ENCODE measurements at regions not wholly inside any gene's neighbourhood (a gene's known extent, or its start where the extent isn't known, plus 50 kb on each side); places are given as distances from the start of the nearest gene placed in this dataset.
"Not testable (repeated sequence)": the region's sequence is repeated elsewhere in the genome, so short reads cannot be mapped to it uniquely, and the experiment has no call there.

DNA sequence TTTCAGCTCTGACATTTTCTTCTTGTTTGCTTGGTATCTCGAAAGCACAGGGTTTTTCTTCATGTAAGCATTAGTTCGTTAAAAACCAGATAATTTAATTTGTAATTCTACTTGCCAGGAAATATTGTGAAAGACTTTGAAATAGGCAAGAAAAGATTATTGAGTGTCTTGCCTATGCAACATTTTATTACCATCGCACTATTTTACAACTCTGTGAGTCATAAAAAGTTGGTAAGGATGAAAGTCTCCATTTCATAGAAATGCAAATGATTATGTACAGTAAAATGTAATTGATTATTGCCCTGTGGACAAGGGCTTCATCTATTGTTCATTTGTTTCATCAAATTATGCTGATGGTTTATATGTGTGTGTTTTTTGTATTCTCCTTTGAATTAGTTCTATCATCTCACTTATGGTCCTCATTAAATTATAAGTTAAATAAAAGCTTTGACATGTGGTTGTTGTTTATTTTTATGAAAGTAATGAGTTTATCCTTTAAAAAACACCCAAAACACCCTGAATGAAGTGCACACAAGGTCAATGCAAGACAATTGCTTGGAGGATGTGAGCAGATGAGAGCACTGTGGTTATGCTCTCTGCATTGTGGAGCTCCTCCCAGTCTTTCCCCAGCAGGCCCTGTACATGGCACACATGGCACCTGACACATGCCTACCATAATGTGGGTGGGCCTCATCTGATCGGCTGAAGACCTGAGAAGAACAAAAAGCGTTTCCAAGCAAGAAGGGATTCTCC, 230.8 kb downstream of the CXCL12 start:
- ATAC-seq (replicated peaks) = no peak
- H3K4me3 Mint-ChIP-seq = no peak overlapping the region
- H3K27ac Mint-ChIP-seq = no peak overlapping the region
- no peaks in the 10 kb centered on the region for H3K4me1 Mint-ChIP-seq
- H3K27me3 Mint-ChIP-seq = peaks cover 13% of the 10 kb centered on the region
- no peaks in the 10 kb centered on the region for H3K36me3 Mint-ChIP-seq (ENCODE audit: low read depth)
- H3K9me3 Mint-ChIP-seq = peaks cover 8% of the 10 kb centered on the region

DNA sequence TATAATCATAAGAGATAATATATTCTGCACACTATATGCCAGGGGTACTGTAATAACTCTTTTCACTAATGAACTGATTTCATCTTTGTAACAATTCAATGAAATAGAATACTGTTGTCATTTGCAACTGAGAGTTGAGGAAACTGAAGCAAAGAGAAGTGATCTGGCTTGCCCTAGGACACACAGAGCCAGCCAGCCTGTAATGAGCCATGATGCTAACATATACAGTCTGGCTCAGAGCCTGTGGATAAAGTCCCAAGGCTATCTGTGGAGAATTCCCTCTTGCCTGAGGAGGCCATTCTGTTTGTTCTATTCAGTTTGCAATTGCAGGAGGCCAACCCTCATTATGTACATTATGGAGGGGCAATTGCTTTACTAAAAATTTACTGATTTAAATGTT, 241.3 kb downstream of the CXCL12 start:
- no peak for ATAC-seq (replicated peaks)
- Mint-ChIP-seq H3K27ac (no peak overlapping the region), H3K4me1 (no peaks in the 10 kb centered on the region), H3K9me3 (no peaks in the 10 kb centered on the region), H3K4me3 (no peak overlapping the region), H3K27me3 (peaks cover 6% of the 10 kb centered on the region), H3K36me3 (ENCODE audit: low read depth) (no peaks in the 10 kb centered on the region)

DNA sequence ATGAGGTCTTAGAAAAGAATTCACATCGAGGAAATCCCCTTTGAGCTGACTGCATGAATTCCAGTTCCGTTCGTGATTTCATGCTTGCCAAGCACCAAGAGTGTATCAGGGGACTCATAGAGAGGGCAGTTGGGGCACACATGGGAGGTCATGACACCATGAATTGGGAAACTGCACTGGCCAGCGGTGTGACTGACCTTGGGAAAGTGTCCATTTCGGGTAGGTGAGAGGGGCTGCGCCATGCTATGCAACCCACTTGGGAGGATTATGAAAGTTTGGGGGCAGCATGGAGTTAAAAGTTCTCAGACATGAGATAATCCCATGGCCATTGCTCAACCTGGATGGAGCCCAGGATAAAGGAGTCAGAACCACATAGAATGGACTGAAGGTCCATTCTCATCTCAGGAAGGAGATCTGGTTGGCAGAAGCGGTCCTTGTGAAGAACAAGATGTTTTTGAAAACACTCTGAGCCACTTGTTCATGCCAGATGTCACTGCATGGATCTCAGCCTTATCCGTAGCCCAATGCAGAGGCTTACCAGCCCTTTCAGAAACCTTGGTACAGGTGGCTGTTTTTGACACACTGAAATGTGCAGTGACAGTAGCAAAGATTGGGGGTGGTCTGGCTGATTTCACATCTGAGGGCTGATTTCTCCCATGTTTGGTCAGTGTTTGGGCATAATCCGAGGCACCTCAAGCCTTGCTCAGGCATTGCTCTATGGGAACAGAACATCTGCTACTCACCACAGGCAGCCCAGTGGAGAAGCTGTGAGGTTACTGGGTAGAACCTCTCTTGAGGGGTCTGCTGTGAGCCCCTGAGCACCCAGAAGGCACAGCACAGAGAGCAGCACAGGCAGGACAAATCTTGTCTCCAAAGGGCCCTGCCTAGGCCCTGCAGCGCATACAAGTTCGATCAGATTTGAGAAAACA, 252.3 kb downstream of the CXCL12 start:
- ATAC-seq (replicated peaks) = no peak
- Mint-ChIP-seq H3K4me1 (no peaks in the 10 kb centered on the region), H3K27ac (no peak overlapping the region), H3K4me3 (no peak overlapping the region), H3K9me3 (no peaks in the 10 kb centered on the region), H3K36me3 (ENCODE audit: low read depth) (no peaks in the 10 kb centered on the region), H3K27me3 (peaks cover 10% of the 10 kb centered on the region)

DNA sequence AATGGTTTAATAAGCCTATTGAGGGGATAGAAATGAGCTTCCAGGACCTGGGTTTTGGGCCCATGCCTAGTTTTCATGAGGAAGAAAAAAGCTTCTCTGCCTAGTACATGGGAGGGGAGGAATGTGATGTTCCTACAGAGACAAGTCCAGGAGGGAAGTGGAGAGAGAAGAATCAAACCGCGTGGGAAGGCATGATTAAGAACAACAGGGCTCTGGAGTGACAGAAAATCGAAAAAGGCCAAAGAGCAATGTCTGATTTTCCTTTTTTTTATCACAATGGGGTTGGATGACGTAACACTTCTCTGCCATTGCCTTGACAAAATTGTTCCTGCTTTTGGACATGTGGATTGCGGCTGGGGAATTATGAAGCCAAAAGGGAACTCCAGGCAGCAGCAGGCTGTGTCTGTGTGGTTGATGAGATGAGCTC, 258.6 kb downstream of the CXCL12 start:
- no peaks in the 10 kb centered on the region for H3K9me3 Mint-ChIP-seq
- H3K4me1 Mint-ChIP-seq = no peaks in the 10 kb centered on the region
- H3K27ac Mint-ChIP-seq = no peak overlapping the region
- no peak for ATAC-seq (replicated peaks)
- H3K4me3 Mint-ChIP-seq = no peak overlapping the region
- H3K27me3 Mint-ChIP-seq = peaks cover 21% of the 10 kb centered on the region
- H3K36me3 Mint-ChIP-seq (ENCODE audit: low read depth) = no peaks in the 10 kb centered on the region

DNA sequence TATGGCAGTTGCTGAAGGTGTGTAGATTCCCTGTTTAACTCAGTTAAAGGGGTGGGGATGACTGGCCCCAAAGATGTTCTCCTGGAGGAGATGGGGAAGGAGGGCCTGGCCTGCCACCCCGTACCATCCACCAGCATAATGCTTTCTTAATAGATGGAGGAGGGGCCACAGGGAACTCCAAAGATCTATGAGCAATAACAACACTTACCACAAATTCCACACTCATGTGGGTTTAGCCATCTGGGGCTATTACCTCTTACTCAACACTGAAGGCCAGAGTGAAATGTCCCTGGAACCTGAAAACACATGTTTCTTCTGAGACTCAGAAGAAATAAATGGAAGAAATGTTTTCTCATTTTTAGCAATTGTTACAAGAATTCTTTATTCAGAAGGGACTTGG, 259.0 kb downstream of the CXCL12 start:
- H3K4me3 Mint-ChIP-seq = no peak overlapping the region
- no peak overlapping the region for H3K27ac Mint-ChIP-seq
- no peaks in the 10 kb centered on the region for H3K4me1 Mint-ChIP-seq
- no peak for ATAC-seq (replicated peaks)
- H3K36me3 Mint-ChIP-seq (ENCODE audit: low read depth) = no peaks in the 10 kb centered on the region
- H3K27me3 Mint-ChIP-seq = peaks cover 21% of the 10 kb centered on the region
- H3K9me3 Mint-ChIP-seq = no peaks in the 10 kb centered on the region

DNA sequence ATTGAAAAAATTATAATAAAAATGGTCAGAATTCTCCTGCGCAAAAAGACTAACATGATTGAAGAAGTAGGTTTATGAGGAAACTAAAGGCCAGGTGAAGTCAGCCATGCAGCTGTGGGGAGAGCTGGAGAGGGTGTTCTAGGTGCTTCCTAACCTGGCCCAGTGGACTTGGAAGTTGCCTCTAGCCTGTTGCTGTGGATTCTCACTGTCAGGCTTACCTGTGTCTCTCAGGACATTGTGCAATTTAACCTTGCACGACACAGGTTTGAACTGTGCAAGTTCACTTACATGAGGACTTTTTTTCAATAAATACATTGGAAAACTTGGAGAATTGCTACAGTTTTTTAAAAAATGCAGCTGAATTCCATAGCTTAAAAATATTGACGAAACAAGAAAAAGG, 266.4 kb downstream of the CXCL12 start:
- no peaks in the 10 kb centered on the region for H3K9me3 Mint-ChIP-seq
- no peaks in the 10 kb centered on the region for H3K4me1 Mint-ChIP-seq
- peaks cover 37% of the 10 kb centered on the region for H3K27me3 Mint-ChIP-seq
- no peak overlapping the region for H3K27ac Mint-ChIP-seq
- no peak overlapping the region for H3K4me3 Mint-ChIP-seq
- ATAC-seq (replicated peaks) = no peak
- H3K36me3 Mint-ChIP-seq (ENCODE audit: low read depth) = no peaks in the 10 kb centered on the region

DNA sequence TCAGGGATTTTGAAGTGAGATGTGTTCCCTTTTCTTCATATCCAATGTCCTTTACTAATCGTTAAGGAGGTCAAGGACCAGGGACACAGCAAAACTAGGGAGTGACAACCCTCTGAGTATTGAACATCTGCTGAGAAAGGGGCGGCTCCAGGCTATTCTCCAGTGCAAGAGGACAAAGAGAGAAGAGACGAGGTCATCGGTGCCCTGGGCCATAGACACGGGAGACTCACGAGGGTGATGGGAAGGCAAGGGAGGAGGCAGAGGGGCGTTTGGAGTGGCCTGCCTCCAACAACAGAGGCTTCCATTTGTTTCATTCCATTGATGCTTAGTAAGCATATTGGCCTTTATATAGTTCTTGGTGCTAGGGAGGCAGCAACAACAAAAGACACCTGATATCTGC, 268.4 kb downstream of the CXCL12 start:
- no peaks in the 10 kb centered on the region for H3K9me3 Mint-ChIP-seq
- H3K4me3 Mint-ChIP-seq = no peak overlapping the region
- H3K4me1 Mint-ChIP-seq = no peaks in the 10 kb centered on the region
- no peak for ATAC-seq (replicated peaks)
- no peaks in the 10 kb centered on the region for H3K36me3 Mint-ChIP-seq (ENCODE audit: low read depth)
- H3K27ac Mint-ChIP-seq = no peak overlapping the region
- H3K27me3 Mint-ChIP-seq = peaks cover 40% of the 10 kb centered on the region

DNA sequence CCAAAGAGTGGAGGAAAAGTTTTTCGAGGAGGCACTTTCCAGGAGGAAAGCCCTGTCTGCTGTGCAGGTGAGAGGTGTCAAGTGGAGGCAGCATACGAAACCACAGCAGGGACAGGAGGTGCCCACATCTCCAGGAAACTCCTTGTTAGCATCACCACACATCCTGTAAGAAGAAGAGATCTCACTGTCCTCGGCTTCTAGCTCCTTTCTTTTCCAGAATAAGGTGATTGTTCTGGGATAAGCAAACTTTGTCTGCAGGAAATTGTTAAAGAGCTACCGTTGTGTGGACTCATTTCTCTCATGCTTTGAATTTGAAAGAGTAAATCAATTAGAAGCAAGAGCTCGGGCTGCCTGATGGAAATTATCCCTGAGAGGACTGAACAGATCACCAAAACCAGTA, 269.4 kb downstream of the CXCL12 start:
- ATAC-seq (replicated peaks) = no peak
- no peaks in the 10 kb centered on the region for H3K36me3 Mint-ChIP-seq (ENCODE audit: low read depth)
- no peaks in the 10 kb centered on the region for H3K9me3 Mint-ChIP-seq
- H3K4me3 Mint-ChIP-seq = no peak overlapping the region
- peaks cover 43% of the 10 kb centered on the region for H3K27me3 Mint-ChIP-seq
- H3K4me1 Mint-ChIP-seq = no peaks in the 10 kb centered on the region
- H3K27ac Mint-ChIP-seq = no peak overlapping the region

DNA sequence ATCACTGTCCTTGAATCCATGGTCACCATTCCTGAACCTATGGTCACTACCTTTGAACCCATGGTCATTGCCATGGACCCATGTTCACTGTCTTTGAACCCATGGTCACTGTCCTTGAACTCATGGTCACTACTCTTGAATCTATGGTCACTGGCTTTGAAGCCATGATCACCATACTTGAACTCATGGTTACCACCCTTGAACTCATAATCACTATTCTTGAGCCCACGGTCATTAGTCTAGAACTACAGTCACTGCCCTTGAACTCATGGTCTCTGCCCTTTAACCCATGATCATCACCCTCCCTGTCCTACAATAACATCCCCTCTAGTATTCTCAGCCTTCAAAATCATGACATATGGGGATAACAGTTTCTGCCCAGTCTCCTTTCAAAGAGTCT, 270.5 kb downstream of the CXCL12 start:
- no peak for ATAC-seq (replicated peaks)
- Mint-ChIP-seq H3K27me3 (peaks cover 43% of the 10 kb centered on the region), H3K27ac (no peak overlapping the region), H3K4me3 (no peak overlapping the region), H3K36me3 (ENCODE audit: low read depth) (no peaks in the 10 kb centered on the region), H3K9me3 (no peaks in the 10 kb centered on the region), H3K4me1 (no peaks in the 10 kb centered on the region)

DNA sequence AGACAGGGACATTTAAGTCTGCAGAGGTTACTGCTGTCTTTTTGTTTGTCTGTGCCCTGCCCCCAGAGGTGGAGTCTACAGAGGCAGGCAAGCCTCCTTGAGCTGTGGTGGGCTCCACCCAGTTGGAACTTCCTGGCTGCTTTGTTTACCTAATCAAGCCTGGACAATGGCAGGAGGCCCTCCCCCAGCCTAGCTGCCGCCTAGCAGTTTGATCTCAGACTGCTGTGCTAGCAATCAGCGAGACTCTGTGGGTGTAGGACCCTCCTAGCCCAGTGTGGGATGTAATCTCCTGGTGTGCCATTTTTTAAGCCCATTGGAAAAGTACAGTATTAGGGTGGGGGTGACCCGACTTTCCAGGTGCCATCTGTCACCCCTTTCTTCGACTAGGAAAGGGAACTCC, 272.6 kb downstream of the CXCL12 start:
- H3K4me3 Mint-ChIP-seq; H3K9me3 Mint-ChIP-seq; H3K36me3 Mint-ChIP-seq (ENCODE audit: low read depth); H3K27ac Mint-ChIP-seq; H3K4me1 Mint-ChIP-seq; ATAC-seq (replicated peaks): not testable (repeated sequence)
- peaks cover 41% of the 10 kb centered on the region for H3K27me3 Mint-ChIP-seq

DNA sequence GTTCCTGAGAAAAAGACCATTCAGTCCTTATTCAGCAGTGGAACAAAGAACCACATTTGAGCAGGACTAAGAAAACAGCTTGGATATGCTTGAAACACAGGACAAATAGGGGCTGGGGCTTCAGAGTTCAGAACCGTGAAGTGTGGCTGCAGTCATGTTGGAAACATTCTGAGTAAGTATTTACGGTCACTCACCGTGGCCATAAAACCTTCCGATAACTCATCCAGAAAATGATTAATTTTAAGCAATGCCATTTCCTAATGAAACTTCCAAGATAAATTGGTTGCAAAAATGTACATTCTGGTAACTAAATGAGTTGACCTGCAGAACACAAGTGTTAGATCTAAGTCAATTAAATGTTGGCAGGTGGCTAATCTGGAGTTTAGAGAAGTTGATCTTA, 279.2 kb downstream of the CXCL12 start:
- no peak for ATAC-seq (replicated peaks)
- no peak overlapping the region for H3K4me3 Mint-ChIP-seq
- H3K9me3 Mint-ChIP-seq = no peaks in the 10 kb centered on the region
- H3K27ac Mint-ChIP-seq = no peak overlapping the region
- no peaks in the 10 kb centered on the region for H3K4me1 Mint-ChIP-seq
- H3K27me3 Mint-ChIP-seq = no peaks in the 10 kb centered on the region
- no peaks in the 10 kb centered on the region for H3K36me3 Mint-ChIP-seq (ENCODE audit: low read depth)

DNA sequence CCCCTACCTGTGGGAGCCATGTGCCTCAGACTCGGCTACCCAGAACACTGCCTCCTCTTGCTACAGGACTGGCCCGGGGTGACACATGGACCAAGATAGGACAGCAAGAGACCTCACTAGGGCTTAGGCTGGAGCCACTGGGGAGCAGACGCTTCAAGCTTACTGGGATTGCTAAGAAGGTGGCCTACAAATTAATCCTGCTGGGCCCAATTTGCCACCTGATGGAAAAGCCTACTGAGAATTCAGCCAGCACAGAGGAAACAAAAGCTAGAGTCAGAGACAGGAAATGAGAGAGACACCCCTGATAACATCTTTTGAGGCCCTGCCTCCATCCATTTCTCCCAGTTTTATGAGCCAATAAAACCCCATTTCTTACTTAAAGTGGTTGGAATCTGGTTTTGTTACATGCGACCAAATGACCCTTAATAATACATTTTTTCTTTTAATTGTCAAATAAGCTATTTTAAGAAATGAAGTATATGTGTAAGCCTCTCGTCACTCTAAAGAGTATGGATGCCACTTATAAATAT, 282.1 kb downstream of the CXCL12 start:
- H3K27ac Mint-ChIP-seq = no peak overlapping the region

DNA sequence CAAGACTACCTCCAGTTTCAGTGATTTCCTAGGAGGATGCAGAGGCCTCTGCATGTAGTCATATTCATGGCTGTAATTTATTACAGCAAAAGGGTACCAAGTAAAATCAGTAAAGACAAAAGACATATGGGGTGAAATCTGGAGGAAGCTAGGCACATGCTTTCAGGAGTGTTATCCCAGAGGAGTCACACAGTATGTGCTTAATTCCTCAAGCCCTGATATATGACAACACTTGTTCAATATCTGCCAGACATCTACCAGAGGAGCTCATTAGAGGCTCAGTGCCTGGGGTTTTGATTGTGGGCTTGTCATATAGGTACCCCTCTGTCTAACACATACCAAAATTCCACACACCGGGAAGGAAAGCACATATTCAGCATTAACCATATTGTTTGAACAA, 283.8 kb downstream of the CXCL12 start:
- Mint-ChIP-seq H3K27me3 (no peaks in the 10 kb centered on the region), H3K36me3 (ENCODE audit: low read depth) (no peaks in the 10 kb centered on the region), H3K4me3 (no peak overlapping the region), H3K27ac (no peak overlapping the region), H3K4me1 (no peaks in the 10 kb centered on the region), H3K9me3 (no peaks in the 10 kb centered on the region)
- ATAC-seq (replicated peaks) = no peak

More for the DNA sequence above, 282.1 kb downstream of the CXCL12 start:
- no peak for ATAC-seq (replicated peaks)
- H3K27me3 Mint-ChIP-seq = no peaks in the 10 kb centered on the region
- no peaks in the 10 kb centered on the region for H3K4me1 Mint-ChIP-seq
- H3K4me3 Mint-ChIP-seq = no peak overlapping the region
- H3K9me3 Mint-ChIP-seq = no peaks in the 10 kb centered on the region
- no peaks in the 10 kb centered on the region for H3K36me3 Mint-ChIP-seq (ENCODE audit: low read depth)

DNA sequence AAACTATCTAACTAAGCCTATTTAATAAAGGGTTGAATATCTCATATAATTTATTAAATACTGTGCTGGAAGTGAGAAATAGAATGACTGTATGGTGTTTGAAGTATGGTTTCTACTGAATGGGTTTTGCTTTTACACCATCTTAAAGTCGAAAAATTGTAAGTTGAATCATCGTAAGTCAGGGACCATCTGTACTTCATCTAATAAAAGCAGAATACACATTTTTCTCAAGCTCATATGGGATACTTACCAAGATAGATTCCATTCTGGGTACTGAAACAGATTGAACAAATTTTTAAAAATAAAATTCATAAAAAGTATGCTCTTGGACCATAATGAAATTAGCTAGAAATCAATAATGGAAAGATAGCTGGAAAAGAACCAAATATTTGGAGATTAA, 285.4 kb downstream of the CXCL12 start:
- Mint-ChIP-seq H3K4me3 (no peak overlapping the region), H3K36me3 (ENCODE audit: low read depth) (no peaks in the 10 kb centered on the region), H3K4me1 (no peaks in the 10 kb centered on the region), H3K27me3 (no peaks in the 10 kb centered on the region), H3K27ac (no peak overlapping the region), H3K9me3 (peaks cover 4% of the 10 kb centered on the region)
- no peak for ATAC-seq (replicated peaks)

DNA sequence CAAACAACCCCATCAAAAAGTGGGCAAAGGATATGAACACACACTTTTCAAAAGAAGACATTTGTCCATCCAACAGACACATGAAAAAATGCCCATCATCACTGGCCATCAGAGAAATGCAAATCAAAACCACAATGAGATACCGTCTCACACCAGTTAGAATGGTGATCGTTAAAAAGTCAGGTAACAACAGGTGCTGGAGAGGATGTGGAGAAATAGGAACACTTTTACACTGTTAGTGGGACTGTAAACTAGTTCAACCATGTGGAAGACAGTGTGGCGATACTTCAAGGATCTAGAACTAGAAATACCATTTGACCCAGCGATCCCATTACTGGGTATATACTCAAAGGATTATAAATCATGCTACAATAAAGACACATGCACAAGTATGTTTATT, 288.7 kb downstream of the CXCL12 start:
- H3K9me3 Mint-ChIP-seq; H3K36me3 Mint-ChIP-seq (ENCODE audit: low read depth); ATAC-seq (replicated peaks); H3K4me3 Mint-ChIP-seq; H3K27ac Mint-ChIP-seq; H3K4me1 Mint-ChIP-seq: not testable (repeated sequence)
- H3K27me3 Mint-ChIP-seq = peaks cover 16% of the 10 kb centered on the region

Measured in activated T-helper 17 cell treated with anti-CD3 and anti-CD28 coated beads, Interleukin-2, amount 50 U/mL, for 72 hours (primary cell).